Smooth muscle cell of the brain vasculature (primary cell): ENCODE measurements at regions not wholly inside any gene's neighbourhood (a gene's known extent, or its start where the extent isn't known, plus 50 kb on each side); places are given as distances from the start of the nearest gene placed in this dataset.

Experiments
- DNase-seq: peaks from one replicate; pipeline ENCODE4 v3.0.0-alpha.2; 2012; ENCODE audit warnings: low read depth, low spot score

DNA sequence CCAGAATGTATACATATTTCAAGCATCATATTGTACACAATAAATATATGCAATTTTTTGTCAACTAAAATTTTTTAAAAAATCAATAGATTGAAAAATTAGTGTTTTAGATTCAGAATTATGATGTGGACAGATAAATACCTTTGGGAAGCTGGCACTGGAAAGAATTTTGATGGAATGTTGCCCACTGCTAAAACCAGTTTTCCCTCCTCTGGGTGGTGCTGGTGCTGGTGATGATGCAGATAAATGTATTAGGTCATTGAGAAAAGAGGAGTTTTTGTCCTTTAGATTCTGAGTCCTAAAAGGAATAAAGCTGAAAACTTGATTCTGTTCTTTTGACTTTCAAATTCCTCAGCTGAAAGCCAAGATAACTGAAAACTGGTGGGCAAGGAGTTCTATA lies 56.0 kb upstream of the SUCLG2 start:
- no peak for DNase-seq

DNA sequence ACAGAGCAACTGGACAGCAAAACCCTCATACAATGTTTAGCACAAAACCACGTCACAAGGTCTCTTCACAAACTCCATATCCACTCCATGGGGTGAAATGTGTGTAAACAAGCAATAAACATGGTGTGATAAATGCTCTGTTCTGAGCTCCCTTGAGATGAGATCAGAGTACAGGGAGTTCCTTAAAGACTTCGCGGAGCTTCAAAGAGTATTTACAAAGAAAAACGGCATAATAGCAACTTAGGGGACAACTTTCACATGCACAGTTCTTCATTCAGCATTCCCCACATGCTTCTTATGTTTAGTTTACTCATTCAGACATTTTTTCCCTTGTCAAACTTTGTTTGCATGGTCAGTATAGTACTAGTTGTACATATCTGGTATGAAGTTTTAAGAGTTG lies 52.5 kb upstream of the SUCLG2 start:
- DNase-seq, result no peak

DNA sequence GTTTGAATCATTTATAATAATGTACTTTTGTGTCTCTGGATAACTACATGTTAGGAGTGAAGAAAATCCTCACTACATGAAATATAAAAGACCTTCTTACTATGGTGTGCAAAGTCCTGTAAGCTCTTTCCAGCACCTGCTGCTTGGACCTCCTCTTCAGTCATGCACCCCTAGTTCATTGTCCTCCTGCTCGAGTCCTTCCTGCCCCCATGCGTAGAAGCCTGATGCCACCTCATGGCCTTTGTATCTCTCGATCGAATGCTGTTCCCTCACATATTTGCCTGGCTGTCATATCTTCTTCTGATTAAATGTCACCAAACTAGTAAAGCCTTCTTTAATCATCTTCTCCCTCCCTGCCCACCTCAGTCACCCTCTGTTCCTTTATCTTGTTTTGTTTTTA lies 49.9 kb upstream of the SUCLG2 start:
- DNase-seq, result no peak
